K562 (cell line): ENCODE measurements at regions not wholly inside any gene's neighbourhood (a gene's known extent, or its start where the extent isn't known, plus 50 kb on each side); places are given as distances from the start of the nearest gene placed in this dataset.

Experiments used
- ATAC-seq: fragments of 200-7000 bp; cut with Tn5 transposase; 3 replicates; pipeline ENCODE4 v1.9.1; 2020; ENCODE audit warnings: moderate library complexity
- BruUV-seq: library from RNA; stranded (reverse); fragments of 400-500 nt; replicated peaks from 2 replicates; lab custom pipeline; 2021; lab: Mats Ljungman, UMichigan
- CTCF ChIA-PET: fragments of 300-600 bp; formaldehyde crosslinking; extraction: SDS; loops from one replicate; lab custom pipeline; 2021; ENCODE audit warnings: low intra/inter-chr PET ratio; lab: Yijun Ruan, JAX
- POLR2A ChIA-PET: fragments of 300-600, 350-650 bp; sonication (Branson Sonifier 250); formaldehyde crosslinking; extraction: SDS; loops from one replicate; lab custom pipeline; 2021; ENCODE audit warnings: antibody characterized with exemption, inconsistent platforms; lab: Yijun Ruan, JAX
- DNase-seq, 4 experiments: peaks; one replicate each; pipeline versions ENCODE4 v3.0.0 to v3.0.0-alpha.2; 2011 to 2018; ENCODE audit warnings: low spot score in 3 of 4, mixed read lengths in 3 of 4; ENCODE audit errors: extremely low read depth in 1 of 4
- FAIRE-seq: peaks from 2 replicates; lab custom pipeline; 2011; peaks lifted over from hg19 to GRCh38; lab: Jason Lieb, UNC
- H2AFZ ChIP-seq: 2 replicates; pipeline ENCODE4 v1.6.0; 2011; ENCODE audit warnings: low read depth, low read length, control low read depth, inconsistent platforms
- H3K27ac ChIP-seq: fragments of 200-600 bp; 3 replicates; pipeline ENCODE4 v1.8.0; 2011; ENCODE audit warnings: low read depth, mild to moderate bottlenecking, control low read depth, inconsistent platforms, low read length, moderate library complexity, mixed read lengths; ENCODE audit errors: extremely low read depth
- H3K27me3 ChIP-seq, 2 experiments: fragments of 300-600 bp in 1 of 2; 2 replicates in 1 of 2; 3 replicates in 1 of 2; pipeline versions ENCODE4 v1.6.0 to v1.8.0; 2011; ENCODE audit warnings: inconsistent platforms in 2 of 2, low read length in 2 of 2, mild to moderate bottlenecking in 1 of 2, mixed read lengths in 1 of 2, moderate library complexity in 1 of 2; ENCODE audit not compliant: control insufficient read depth in 2 of 2, insufficient read depth in 2 of 2
- H3K36me3 ChIP-seq: fragments of 300-600 bp; 3 replicates; pipeline ENCODE4 v1.8.0; 2011; ENCODE audit warnings: mild to moderate bottlenecking, low read length, inconsistent platforms; ENCODE audit not compliant: control insufficient read depth, insufficient read depth
- H3K4me1 ChIP-seq, 2 experiments: fragments of 200-600 bp in 1 of 2; replicated peaks in 1 of 2; 2 replicates in 1 of 2; 3 replicates in 1 of 2; pipeline versions ENCODE4 v1.5.1 to v1.8.0; 2011; ENCODE audit warnings: inconsistent platforms in 2 of 2, low read length in 2 of 2, mild to moderate bottlenecking in 1 of 2, mixed read lengths in 1 of 2, moderate library complexity in 1 of 2; ENCODE audit not compliant: control insufficient read depth in 2 of 2, insufficient read depth in 2 of 2
- H3K4me2 ChIP-seq: 2 replicates; pipeline ENCODE4 v1.6.1; 2011; ENCODE audit warnings: low read length, control low read depth, inconsistent platforms, mixed read lengths; ENCODE audit not compliant: insufficient read depth
- H3K4me3 ChIP-seq: fragments of 200-600 bp; sonication (generic), shearing (Covaris generic); 2 replicates; pipeline ENCODE4 v1.5.1; 2016; ENCODE audit warnings: control low read depth, inconsistent platforms
- H3K79me2 ChIP-seq: fragments of 200-600 bp; 3 replicates; pipeline ENCODE4 v1.8.0; 2011; ENCODE audit warnings: low read length, inconsistent platforms; ENCODE audit not compliant: control insufficient read depth, insufficient read depth
- H3K9ac ChIP-seq, 2 experiments: 2 replicates each; pipeline versions ENCODE4 v1.6.0 to v1.6.1; 2011; ENCODE audit warnings: low read depth in 2 of 2, low read length in 2 of 2, control low read depth in 1 of 2, inconsistent platforms in 1 of 2, mild to moderate bottlenecking in 1 of 2, mixed read lengths in 1 of 2; ENCODE audit not compliant: insufficient read depth in 1 of 2
- H3K9me1 ChIP-seq: one replicate; pipeline ENCODE4 v1.6.0; 2011; ENCODE audit warnings: inconsistent platforms, mild to moderate bottlenecking, low read length, moderate library complexity; ENCODE audit not compliant: control insufficient read depth, insufficient read depth
- H3K9me3 ChIP-seq: replicated peaks from 2 replicates; pipeline ENCODE4 v1.5.1; 2011; ENCODE audit warnings: low read depth, low read length, inconsistent platforms; ENCODE audit not compliant: control insufficient read depth, insufficient read depth
- H4K20me1 ChIP-seq: replicated peaks from 2 replicates; pipeline ENCODE4 v1.6.1; 2011; ENCODE audit warnings: low read length, inconsistent platforms, mixed read lengths; ENCODE audit not compliant: control insufficient read depth, insufficient read depth
- ATF1 ChIP-seq, 2 experiments: fragments of 450-650 bp in 1 of 2; IDR thresholded peaks; 2 replicates each; pipeline ENCODE4 v1.6.1; 2016; ENCODE audit warnings: missing compliant biosample characterization in 1 of 2, missing genetic modification characterization in 1 of 2
- DMBX1 ChIP-seq: fragments of 250-450 bp; sonication (Bioruptor Pico); IDR thresholded peaks from 2 replicates; pipeline ENCODE4 v1.8.0; 2022; ENCODE audit warnings: inconsistent platforms, mild to moderate bottlenecking, moderate library complexity, borderline replicate concordance
- DPF2 ChIP-seq: fragments of 450-650 bp; IDR thresholded peaks from 2 replicates; pipeline ENCODE4 v1.6.1; 2016
- ESRRA ChIP-seq: fragments of 450-650 bp; IDR thresholded peaks from 2 replicates; pipeline ENCODE4 v1.6.1; 2014; ENCODE audit warnings: low read depth, mild to moderate bottlenecking, moderate library complexity, borderline replicate concordance
- HMG20A ChIP-seq: fragments of 450-650 bp; formaldehyde crosslinking; conservative IDR thresholded peaks from 2 replicates; pipeline ENCODE4 v1.4.0; 2020; ENCODE audit warnings: mild to moderate bottlenecking, mixed read lengths
- HNRNPUL1 ChIP-seq: fragments of 200-400 bp; formaldehyde crosslinking; IDR thresholded peaks from 2 replicates; pipeline ENCODE4 v1.6.1; 2017; ENCODE audit warnings: low read length
- KAT2B ChIP-seq: IDR thresholded peaks from one replicate; pipeline ENCODE4 v1.6.1; 2012; ENCODE audit warnings: low read depth, mild to moderate bottlenecking, control low read depth, inconsistent platforms, low read length, moderate library complexity
- MCM2 ChIP-seq: fragments of 450-650 bp; IDR thresholded peaks from 2 replicates; pipeline ENCODE4 v1.6.1; 2017; ENCODE audit warnings: low read depth, mild to moderate bottlenecking
- NFIX ChIP-seq: fragments of 250-450 bp; sonication (Bioruptor Pico); IDR thresholded peaks from 2 replicates; pipeline ENCODE4 v1.4.0; 2020; ENCODE audit warnings: low read depth, mild to moderate bottlenecking, moderate library complexity
- NR4A1 ChIP-seq, 2 experiments: fragments of 250-450 bp in 1 of 2; fragments of 450-650 bp in 1 of 2; sonication (Bioruptor Pico) in 1 of 2; IDR thresholded peaks; 2 replicates each; pipeline versions ENCODE4 v1.4.0 to v1.6.1; 2016 to 2020; ENCODE audit warnings: mild to moderate bottlenecking in 2 of 2, missing compliant biosample characterization in 1 of 2, missing genetic modification characterization in 1 of 2, moderate library complexity in 1 of 2
- PHF8 ChIP-seq: fragments of 200-600 bp; sonication (generic); IDR thresholded peaks from 2 replicates; pipeline ENCODE4 v1.6.1; 2012; ENCODE audit warnings: mixed run types, mild to moderate bottlenecking, inconsistent platforms, low read length, moderate library complexity, borderline replicate concordance
- RBM15 ChIP-seq: fragments of 200-400 bp; formaldehyde crosslinking; IDR thresholded peaks from 2 replicates; pipeline ENCODE4 v1.6.1; 2018; ENCODE audit warnings: mild to moderate bottlenecking, low read length, moderate library complexity; ENCODE audit not compliant: insufficient read depth
- RBM34 ChIP-seq: fragments of 200-400 bp; formaldehyde crosslinking; IDR thresholded peaks from 2 replicates; pipeline ENCODE4 v1.6.1; 2018; ENCODE audit warnings: low read length, borderline replicate concordance; ENCODE audit not compliant: insufficient read depth
- SRSF7 ChIP-seq: fragments of 200-400 bp; formaldehyde crosslinking; optimal IDR thresholded peaks from 2 replicates; pipeline ENCODE3; 2017; ENCODE audit warnings: mild to moderate bottlenecking, low read depth, low read length
- TBP ChIP-seq: optimal IDR thresholded peaks from 2 replicates; pipeline ENCODE3; 2011; ENCODE audit warnings: low read depth, low read length, improper control_type of control experiment
- XRCC4 ChIP-seq: IDR thresholded peaks from one replicate; pipeline ENCODE4 v1.6.1; 2011; ENCODE audit not compliant: insufficient read depth, insufficient read length; ENCODE audit errors: extremely low read depth
- ZNF184 ChIP-seq: sonication (generic); formaldehyde crosslinking; IDR thresholded peaks from 2 replicates; pipeline ENCODE4 v1.5.0; 2020; ENCODE audit warnings: missing genetic modification reagents
- ZNF740 ChIP-seq, 3 experiments: fragments of 200-800 bp in 1 of 3; sonication (Bioruptor generic) in 1 of 3; sonication (generic) in 1 of 3; formaldehyde crosslinking in 1 of 3; IDR thresholded peaks; 2 replicates each; pipeline versions ENCODE4 v1.6.1 to v1.8.0; 2016 to 2022; ENCODE audit warnings: mild to moderate bottlenecking in 2 of 3, missing compliant biosample characterization in 2 of 3, missing genetic modification characterization in 2 of 3, missing genetic modification reagents in 1 of 3
- WGBS: fragments of 100-300 bp; shearing (Covaris generic); methylation state at CpG from one replicate; pipeline ENCODE4 v1.1.6; 2016; ENCODE audit warnings: low coverage, mixed read lengths; ENCODE audit not compliant: insufficient coverage; ENCODE audit errors: missing lambda C conversion rate; 5-methylcytosine and 5-hydroxymethylcytosine counted together
- in situ Hi-C: fragments of 300-500 bp; cut with MboI; formaldehyde crosslinking; loops from 4 replicates; pipeline ENCODE4 v1.15.0; 2018; ENCODE audit warnings: inconsistent platforms, mixed read lengths
- intact Hi-C: fragments of 100-400 bp; cut with micrococcal nuclease; formaldehyde crosslinking; loops from 2 replicates; pipeline ENCODE4 v1.14.2; 2022
- TF ChIP-seq, protein P1 (sequence below): fragments of 450-650 bp; IDR thresholded peaks from 2 replicates; pipeline ENCODE4 v1.6.1; 2014; ENCODE audit warnings: low read depth, mild to moderate bottlenecking, moderate library complexity, borderline replicate concordance
- TF ChIP-seq, protein P2 (sequence below), 2 experiments: fragments of 450-650 bp; IDR thresholded peaks; 2 replicates each; pipeline ENCODE4 v1.6.1; 2016

DNA sequence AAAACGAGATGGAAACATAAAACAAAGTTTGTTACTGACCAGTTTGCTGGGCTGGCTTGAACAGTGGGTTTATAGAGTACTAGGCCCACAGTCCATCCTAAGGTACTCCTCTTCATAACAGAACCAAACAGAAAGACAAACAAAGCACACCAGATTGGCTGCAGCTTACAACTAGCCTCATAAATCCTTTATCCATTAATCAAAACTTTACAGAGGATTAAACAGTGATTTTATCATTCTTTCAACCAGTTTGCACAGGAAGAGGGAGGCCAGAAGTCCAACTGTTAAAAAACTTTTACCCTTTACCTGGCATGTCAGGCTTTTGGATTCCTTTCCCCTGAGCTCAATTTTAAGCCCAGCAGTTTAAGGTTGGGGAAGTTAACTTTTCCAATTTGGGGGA lies 1467.6 kb downstream of the MAT2B start:
- 0% methylated on average over 1 of the region's 1 CpG for WGBS
- no TSS peak for BruUV-seq
- POLR2A ChIA-PET: no interaction called here

More for the DNA sequence above, 1467.6 kb downstream of the MAT2B start:
- H3K4me1 ChIP-seq: no peaks in the 10 kb centered on the region
- H4K20me1 ChIP-seq: no peaks in the 10 kb centered on the region
- in situ Hi-C loops: no loop called here
- intact Hi-C loops: no loop called here
- H3K79me2 ChIP-seq: no peaks in the 10 kb centered on the region
- no peak overlapping the region for H3K4me3 ChIP-seq
- TF ChIP-seq RBM15 (no peak), MCM2 (no peak), ATF1 (CRISPR knock-in tag; IDR thresholded peaks at IDR 0.05) (no peak), ATF1 (tag; IDR thresholded peaks at IDR 0.05) (no peak), HNRNPUL1 (no peak), TBP (no peak), DMBX1 (CRISPR knock-in tag) (no peak), HMG20A (no peak), NR4A1 (CRISPR knock-in tag; IDR thresholded peaks at IDR 0.05) (no peak), NR4A1 (tag; IDR thresholded peaks at IDR 0.05) (no peak), ESRRA (no peak), SRSF7 (no peak), NFIX (CRISPR knock-in tag) (no peak), KAT2B (no peak), ZNF184 (CRISPR knock-in tag) (no peak), PHF8 (no peak), ZNF740 (CRISPR knock-in tag; IDR thresholded peaks at IDR 0.05) (no peak), ZNF740 (tag; IDR thresholded peaks at IDR 0.05) (no peak), DPF2 (no peak), RBM34 (no peak), XRCC4 (no peak)
- TF ChIP-seq, protein P1, sequence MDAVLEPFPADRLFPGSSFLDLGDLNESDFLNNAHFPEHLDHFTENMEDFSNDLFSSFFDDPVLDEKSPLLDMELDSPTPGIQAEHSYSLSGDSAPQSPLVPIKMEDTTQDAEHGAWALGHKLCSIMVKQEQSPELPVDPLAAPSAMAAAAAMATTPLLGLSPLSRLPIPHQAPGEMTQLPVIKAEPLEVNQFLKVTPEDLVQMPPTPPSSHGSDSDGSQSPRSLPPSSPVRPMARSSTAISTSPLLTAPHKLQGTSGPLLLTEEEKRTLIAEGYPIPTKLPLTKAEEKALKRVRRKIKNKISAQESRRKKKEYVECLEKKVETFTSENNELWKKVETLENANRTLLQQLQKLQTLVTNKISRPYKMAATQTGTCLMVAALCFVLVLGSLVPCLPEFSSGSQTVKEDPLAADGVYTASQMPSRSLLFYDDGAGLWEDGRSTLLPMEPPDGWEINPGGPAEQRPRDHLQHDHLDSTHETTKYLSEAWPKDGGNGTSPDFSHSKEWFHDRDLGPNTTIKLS: no peak
- TF ChIP-seq, protein P2, sequence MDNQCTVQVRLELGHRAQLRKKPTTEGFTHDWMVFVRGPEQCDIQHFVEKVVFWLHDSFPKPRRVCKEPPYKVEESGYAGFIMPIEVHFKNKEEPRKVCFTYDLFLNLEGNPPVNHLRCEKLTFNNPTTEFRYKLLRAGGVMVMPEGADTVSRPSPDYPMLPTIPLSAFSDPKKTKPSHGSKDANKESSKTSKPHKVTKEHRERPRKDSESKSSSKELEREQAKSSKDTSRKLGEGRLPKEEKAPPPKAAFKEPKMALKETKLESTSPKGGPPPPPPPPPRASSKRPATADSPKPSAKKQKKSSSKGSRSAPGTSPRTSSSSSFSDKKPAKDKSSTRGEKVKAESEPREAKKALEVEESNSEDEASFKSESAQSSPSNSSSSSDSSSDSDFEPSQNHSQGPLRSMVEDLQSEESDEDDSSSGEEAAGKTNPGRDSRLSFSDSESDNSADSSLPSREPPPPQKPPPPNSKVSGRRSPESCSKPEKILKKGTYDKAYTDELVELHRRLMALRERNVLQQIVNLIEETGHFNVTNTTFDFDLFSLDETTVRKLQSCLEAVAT (IDR thresholded peaks at IDR 0.05): no peak
- H3K9me1 ChIP-seq: no peaks in the 10 kb centered on the region
- no peak for DNase-seq
- H3K27me3 ChIP-seq: no peaks in the 10 kb centered on the region
- H3K27ac ChIP-seq: no peak overlapping the region
- ATAC-seq: no peak
- no peaks in the 10 kb centered on the region for H3K9me3 ChIP-seq
- H3K36me3 ChIP-seq: no peaks in the 10 kb centered on the region
- H2AFZ ChIP-seq: no peak overlapping the region
- CTCF ChIA-PET: no interaction called here
- H3K4me2 ChIP-seq: no peak overlapping the region
- FAIRE-seq: no peak
- no peak overlapping the region for H3K9ac ChIP-seq
